HG02943 (cell line): ENCODE measurements at regions not wholly inside any gene's neighbourhood (a gene's known extent, or its start where the extent isn't known, plus 50 kb on each side); places are given as distances from the start of the nearest gene placed in this dataset.

Source experiments
- ATAC-seq: cut with Tn5 transposase; IDR thresholded peaks from one replicate; pipeline ENCODE4 v1.9.1; 2021; ENCODE audit warnings: mild to moderate bottlenecking, low read depth, moderate library complexity; ENCODE audit not compliant: unreplicated experiment

DNA sequence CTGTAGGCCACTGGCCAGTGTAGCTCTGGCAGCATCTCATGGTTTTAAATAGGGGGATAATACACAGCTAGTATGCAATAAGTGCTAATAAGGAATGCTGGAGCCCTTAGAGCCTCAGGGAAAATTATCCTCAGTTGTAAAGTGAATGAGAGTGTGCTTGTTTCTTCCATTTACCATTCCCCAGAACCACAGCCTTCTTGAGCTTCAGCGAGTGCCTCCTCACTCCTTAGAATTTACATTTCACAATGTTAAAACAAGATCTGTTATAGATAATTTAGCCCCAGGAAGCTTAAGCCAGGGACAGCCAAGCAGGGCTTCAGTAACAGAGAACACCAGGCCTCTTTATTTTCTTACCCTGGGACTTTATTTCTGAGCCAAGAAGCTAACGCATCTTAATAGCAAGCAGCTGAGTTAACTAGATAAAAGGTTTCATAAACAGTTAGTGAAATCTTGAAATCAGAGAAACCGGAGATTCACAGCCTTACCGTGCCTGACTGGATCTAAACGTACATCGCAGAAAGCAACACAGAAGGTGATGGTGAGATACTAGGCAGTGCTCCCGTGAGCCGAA, 535.2 kb downstream of the TDRD15 start:
- ATAC-seq = no peak

- ATAC-seq = no peak
Measured at GRCh38 chr2:21664083-21664482, 540.3 kb downstream of the TDRD15 start.

- no peak for ATAC-seq
Measured at GRCh38 chr2:21667638-21668037, 543.9 kb downstream of the TDRD15 start.

GRCh38 chr2:21668078-21668710, 544.4 kb downstream of the TDRD15 start:
- ATAC-seq = no peak

- ATAC-seq = no peak
Measured at GRCh38 chr2:21676041-21676440, 552.3 kb downstream of the TDRD15 start.

DNA sequence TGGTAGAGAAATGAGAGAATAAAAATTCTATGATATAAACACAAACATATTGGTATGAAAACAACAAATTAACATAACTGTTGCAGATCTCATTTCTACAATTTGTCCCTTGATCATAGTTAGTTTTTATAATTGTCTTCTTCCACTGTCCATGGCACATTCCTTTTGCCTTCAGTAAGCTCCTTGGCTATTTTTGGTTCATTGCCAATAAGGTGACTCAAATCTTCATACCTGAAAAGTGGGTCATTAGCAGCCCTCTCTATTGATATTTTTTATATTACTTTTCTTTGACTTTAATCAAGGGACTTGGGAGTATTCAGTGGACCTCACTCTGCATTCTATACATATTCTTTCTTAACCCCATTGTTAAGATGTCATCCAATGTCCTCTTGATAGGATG, 552.9 kb downstream of the TDRD15 start:
- no peak for ATAC-seq

DNA sequence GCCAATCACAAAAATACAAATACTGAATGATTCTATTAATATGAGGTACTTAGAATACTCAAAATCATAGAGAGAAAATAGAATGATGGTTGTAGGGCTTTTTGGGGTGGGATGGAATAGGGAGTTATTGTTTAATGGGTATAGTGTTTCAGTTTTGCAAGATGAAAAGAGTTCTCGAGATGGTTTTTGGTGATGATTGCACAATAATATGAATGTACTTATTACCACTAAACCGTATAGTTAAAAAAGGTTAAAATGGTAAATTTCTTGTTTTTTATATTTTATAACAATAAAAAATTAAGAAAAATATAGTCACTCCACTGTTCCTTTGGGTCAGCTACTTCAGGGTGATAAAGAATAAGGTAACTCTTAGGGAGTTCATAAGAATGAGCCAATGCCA, 560.1 kb downstream of the TDRD15 start:
- ATAC-seq = no peak

- no peak for ATAC-seq
Measured at GRCh38 chr2:21687589-21687988, 563.8 kb downstream of the TDRD15 start.

DNA sequence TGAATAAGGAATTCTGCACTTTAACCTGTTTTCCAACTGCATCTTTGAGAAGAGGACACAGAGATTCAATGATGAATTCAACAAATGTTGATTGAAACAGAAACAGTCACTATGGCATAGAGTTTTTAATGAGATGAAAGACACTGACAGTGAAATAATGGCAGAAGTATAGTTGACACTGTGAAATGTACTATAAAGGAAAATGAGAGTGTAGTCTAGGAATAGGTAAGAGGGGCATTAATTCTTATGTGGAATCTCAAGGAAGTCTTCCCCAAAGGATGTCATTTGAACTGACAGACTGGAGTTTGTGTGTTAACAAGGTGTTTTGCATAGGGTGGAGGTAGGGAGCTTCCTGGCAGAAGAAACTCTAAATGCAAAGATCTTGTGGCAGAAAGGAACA, 566.2 kb downstream of the TDRD15 start:
- no peak for ATAC-seq

DNA sequence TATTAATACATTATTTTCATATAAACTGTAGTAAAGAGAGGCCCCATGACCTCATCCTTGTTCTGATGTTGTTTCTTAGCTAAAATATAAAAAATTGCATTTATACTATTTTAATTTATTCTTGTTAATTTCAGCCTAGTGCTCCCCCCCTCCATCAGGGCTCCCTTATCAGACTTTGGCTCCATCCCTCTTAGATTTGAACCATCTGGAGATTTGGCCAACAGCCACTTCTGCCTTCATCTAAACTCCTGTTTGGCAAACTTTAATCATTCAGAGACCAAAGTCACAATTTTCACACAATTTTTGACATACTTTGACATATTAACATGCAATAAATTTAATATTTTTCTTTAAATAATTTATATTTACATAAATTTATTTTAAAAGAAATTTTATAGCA, 569.3 kb downstream of the TDRD15 start:
- ATAC-seq = no peak

GRCh38 chr2:21694079-21694878, 570.5 kb downstream of the TDRD15 start:
- ATAC-seq = no peak

GRCh38 chr2:21696900-21697299, 573.1 kb downstream of the TDRD15 start:
- ATAC-seq = no peak

DNA sequence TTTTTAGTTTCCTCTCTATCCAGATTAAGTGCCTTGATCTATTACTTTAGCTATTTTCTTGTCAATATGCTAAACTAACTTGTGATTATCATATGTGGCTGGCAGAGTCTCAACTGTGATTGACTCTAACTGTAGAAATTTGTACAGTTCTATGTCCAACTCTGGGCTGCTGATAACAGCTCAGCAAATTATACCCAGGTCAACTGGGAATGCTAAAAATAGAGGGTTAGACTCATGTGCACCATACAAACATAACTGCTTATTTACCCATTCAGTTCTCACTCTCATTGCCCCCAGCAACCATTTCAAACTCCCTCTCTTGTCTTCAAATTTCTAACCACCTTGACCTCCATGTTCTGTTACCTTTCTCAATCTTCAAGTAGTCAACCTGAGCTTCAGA, 576.9 kb downstream of the TDRD15 start:
- ATAC-seq = no peak

GRCh38 chr2:21710031-21710430, 586.3 kb downstream of the TDRD15 start:
- ATAC-seq = no peak

DNA sequence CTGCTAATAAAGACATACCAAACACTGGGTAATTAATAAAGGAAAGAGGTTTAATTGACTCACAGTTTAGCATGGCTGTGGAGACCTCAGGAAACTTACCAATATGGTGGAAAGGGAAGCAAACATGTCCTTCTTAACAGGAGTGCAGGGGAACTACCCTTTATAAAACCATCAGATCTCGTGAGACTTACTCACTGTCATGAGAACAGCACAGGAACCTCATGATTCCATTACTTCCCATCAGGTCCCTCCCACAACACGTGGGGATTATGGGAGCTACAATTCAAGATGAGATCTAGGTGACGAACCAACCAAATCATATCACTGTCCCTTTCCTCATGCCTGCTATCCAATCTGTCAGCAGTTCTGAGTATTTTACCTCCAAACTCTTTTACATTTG, 586.7 kb downstream of the TDRD15 start:
- ATAC-seq = no peak

DNA sequence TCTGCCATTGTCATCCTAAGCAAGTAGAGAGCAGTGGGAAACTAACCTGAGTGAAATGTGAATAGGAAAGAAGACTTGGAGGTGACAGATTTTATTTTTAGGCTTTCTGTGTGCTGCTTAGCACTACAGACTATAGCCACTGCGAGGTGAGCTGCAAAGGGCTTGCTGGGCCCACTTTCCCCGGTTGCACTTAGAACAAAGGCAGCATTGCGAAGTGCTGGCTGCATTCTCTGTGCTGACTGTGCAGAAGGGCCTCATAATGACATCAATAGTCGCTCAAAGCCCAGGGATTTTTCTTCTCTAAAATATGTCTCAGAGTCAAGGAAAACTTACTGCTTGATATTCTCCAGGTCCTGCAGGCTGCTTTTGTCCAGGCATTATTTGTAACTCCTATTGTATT, 592.1 kb downstream of the TDRD15 start:
- no peak for ATAC-seq

DNA sequence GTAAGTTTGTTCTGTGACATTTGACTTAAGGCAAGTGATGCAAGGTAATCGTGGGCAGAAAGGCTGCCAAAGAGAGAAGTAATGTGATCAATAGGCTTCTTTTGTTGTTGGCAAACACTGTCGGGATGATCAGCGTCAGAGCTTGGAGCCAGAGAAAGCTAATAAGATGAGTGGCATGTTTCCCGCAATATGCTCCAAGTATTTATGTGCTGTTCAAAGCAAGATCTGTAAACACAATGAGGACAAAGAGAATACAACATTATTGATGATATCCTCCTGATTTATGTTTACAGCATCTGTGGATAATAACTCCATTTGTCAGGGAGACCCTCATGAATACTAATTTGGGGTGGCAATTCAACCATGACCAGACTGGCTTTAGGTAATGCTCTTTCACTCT, 603.3 kb downstream of the TDRD15 start:
- no peak for ATAC-seq

GRCh38 chr2:21728133-21728532, 604.4 kb downstream of the TDRD15 start:
- ATAC-seq = no peak

DNA sequence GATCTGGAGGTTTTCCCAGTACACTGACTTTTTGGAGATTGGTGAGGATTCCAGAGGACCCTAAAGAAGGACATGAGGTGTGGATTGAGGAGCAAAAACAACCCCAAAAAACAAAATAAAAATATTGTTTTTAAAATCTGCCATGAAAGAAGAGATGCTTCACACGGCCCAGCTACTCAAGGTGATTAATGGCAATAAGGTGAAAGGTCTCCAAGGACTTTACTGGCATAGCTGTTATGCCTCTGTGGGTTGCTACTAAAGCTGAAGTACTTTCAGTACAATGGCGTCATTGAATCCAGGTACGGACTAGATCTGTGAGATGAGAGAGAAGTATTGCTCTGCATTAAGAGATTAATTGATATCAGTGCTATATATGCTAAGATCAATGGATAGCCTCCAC, 606.4 kb downstream of the TDRD15 start:
- ATAC-seq = no peak

DNA sequence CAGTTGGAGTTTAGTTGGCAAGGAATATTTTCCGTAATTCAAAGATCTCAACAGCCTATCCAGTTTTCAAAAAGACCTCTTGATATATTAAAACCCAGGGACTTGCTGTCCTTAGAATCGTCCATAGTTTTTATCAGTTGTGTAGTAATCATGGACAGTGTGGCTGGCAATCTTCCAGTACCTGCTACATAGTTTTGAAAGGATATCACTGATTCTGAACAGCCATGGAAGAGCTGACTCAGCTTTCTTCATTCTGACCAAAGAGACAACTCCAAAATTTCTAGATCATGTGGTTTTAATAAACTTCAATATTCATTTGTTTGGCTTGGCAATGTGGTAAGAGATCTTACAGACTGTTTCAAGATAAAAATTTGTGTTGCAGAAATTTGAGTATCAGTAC, 616.7 kb downstream of the TDRD15 start:
- ATAC-seq = no peak

GRCh38 chr2:21746499-21746898, 622.7 kb downstream of the TDRD15 start:
- ATAC-seq = no peak

DNA sequence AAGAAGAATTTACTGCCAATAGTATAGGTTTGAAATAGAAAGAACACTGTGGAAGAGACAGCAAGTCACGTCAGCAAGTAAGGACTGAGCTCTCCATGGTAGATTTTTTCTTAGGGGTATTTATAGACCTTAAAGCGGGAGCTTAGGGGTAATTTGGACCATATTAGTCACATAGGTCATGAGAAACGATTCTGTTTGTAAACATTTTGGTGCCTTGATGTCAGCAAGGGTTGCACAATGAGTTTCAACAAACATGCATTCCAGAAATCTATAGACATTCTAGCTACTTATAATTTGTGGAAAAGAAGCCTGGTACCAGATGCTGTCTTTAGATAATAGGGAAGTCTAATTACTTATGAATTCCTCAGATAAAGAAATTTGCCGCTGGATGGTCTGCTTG, 624.7 kb downstream of the TDRD15 start:
- ATAC-seq = no peak
